GM18907 (cell line): ENCODE measurements at regions not wholly inside any gene's neighbourhood (a gene's known extent, or its start where the extent isn't known, plus 50 kb on each side); places are given as distances from the start of the nearest gene placed in this dataset.
"Not testable (repeated sequence)": the region's sequence is repeated elsewhere in the genome, so short reads cannot be mapped to it uniquely, and the experiment has no call there.

Experiments
- ATAC-seq: cut with Tn5 transposase; IDR thresholded peaks from one replicate; pipeline ENCODE4 v1.9.1; 2021; ENCODE audit warnings: mild to moderate bottlenecking, moderate library complexity; ENCODE audit not compliant: unreplicated experiment

DNA sequence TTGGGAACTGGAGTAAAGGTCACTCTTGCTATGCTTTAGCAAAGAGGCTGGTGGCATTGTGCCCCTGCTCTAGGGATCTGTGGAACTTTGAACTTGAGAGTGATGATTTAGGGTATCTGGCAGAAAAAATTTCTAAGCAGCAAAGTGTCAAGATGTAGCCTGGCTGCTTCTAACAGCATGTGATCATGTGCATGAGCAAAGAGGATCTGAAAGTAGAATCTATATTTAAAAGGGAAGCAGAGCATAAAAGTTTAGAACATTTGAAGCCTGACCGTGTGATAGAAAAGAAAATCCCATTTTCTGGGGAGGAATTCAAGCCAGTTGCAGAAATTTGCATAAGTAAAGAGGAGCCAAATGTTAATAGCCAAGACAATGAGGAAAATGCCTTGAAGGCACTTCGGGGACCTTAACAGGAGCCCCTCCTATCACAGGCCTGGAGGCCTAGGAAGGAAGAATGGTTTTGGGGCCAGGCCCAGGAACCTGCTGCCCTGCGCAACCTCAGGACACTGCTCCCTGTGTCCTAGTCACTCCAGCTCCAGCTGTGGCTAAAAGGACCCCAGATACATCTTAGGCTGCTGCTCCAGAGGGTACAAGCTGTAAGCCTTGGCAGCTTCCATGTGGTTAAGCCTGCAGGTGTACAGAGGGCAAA, 212.2 kb upstream of the LINGO1 start:
- no peak for ATAC-seq

DNA sequence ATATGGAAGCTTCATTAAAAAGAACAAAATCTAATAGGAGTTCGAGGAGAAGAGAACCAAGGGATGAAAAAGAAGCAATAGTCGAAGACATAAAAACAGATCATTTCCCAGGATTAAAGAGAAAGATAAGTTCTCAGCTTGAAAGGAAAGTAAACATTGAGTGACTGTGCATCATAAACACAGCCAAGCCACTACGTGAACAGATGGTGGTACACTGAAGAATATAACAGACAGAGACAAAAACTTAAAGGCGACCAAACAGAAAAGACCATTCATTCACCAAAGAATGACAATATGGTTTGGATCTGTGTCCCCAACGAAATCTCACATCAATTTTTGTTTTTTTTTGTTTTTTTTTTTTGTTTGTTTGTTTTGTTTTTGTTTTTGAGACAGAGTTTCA, 210.8 kb upstream of the LINGO1 start:
- ATAC-seq = no peak

- ATAC-seq = no peak
These were observed 208.5 kb upstream of the LINGO1 start for GRCh38 chr15:77840991-77841775.

DNA sequence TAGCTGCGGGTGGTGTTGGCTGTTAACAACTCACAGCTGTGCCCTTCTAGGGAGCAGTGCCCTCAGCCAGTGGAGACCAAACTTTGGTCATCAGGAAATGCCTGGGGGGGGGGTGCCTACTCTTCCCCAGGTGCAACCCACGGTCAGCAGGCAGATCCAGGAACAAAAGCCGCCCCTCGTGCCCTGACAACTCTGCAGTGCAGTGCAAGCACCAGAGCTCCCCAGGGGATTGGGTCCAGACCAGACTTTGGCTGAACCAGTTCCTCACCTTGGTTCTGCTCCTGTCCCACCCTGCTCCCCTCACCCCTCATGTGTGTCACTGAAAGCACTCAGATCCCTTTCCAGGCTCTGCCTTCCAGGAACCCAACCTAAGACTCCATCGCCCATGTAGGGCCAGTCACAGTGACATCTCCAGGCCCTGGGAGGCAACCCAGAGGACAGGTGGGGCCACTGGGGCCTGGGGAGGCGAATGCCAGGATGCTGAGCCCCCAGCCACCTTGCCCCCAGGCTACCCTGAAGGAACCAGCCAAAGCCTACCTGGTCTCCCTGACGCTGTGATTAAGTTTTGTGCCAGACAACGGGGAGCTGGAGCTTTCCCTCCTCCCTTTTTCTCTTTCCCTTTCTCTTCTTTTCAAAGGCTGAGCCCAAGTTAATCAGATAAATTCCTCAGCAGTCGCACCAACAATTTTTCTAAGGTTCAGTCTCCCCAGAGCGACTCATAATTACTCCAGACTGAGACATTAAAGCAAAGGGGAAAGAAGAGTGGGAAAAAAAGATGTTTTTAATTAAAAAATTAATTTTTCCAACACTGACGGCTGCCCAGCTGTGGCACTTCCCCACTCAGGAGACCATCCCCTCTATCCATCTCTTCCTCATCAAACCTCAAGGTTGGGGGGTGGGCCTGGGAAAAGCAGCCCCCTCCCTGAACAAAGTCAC, 207.5 kb upstream of the LINGO1 start:
- no peak for ATAC-seq

GRCh38 chr15:77839456-77839855, 206.7 kb upstream of the LINGO1 start:
- no peak for ATAC-seq

- no peak for ATAC-seq
These were observed 205.9 kb upstream of the LINGO1 start for GRCh38 chr15:77838595-77838994.

- ATAC-seq = no peak
These were observed 205.3 kb upstream of the LINGO1 start for GRCh38 chr15:77838061-77838460.

GRCh38 chr15:77837649-77838025, 204.9 kb upstream of the LINGO1 start:
- no peak for ATAC-seq

GRCh38 chr15:77836906-77837648, 204.4 kb upstream of the LINGO1 start:
- no peak for ATAC-seq

DNA sequence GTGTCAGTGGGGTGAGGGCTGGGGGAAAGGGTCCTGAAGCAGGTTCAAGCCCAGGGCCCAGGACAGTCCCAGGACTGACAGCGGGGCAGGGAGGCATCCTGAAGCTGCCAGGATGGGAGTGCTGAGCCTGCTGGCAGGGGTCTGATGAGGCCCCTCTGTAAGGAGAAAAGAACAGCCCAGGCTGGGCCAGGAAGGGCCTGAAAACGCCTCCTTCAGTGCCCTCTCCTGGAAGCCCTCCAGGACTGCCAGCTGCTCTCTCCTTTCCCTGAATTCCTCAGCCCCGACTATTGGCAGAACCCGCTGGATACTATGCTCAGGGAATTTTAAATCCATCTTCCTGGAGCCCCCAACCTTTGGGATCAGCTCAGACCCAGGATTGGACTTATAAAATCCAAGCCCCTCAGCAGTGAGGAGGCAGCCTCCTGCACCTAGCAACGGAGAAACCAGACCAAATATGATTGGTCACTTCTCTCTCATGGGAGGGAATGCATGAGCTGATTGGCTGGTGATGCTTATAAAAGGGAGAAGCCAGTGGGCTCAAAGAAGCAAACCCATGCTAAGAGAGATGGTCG, 203.5 kb upstream of the LINGO1 start:
- no peak for ATAC-seq

DNA sequence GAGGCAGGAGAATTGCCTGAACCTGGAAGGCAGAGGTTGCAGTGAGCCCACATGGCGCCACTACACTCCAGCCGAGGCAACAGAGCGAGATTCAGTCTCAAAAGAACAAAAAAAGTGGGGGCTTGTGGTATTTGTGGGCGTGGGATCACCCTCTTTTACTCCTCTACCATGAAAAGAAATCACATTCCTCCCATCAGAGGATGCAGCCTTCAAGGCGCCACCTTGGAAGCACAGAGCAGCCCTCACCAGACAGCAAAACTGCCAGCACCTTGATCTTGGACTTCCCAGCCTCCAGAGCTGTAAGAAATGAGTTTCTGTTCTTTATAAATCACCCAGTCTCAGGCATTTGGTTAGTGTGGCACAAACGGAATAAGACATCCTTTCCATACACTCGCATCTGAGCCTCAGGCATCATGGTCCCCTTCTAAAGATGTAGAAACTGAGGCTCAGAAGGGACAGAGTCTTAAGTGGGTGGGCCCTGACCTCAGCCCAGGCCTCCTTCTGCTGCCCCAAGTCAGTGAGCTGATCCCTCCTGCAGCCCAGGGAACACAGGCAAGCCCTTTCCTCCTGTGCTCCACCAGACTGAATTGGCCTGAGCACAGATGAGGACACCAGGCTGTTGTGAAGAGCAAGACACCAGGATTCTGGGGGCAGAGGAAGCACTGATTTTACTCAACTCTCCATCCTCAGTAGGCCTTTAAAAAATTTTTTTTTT, 201.7 kb upstream of the LINGO1 start:
- no peak for ATAC-seq

DNA sequence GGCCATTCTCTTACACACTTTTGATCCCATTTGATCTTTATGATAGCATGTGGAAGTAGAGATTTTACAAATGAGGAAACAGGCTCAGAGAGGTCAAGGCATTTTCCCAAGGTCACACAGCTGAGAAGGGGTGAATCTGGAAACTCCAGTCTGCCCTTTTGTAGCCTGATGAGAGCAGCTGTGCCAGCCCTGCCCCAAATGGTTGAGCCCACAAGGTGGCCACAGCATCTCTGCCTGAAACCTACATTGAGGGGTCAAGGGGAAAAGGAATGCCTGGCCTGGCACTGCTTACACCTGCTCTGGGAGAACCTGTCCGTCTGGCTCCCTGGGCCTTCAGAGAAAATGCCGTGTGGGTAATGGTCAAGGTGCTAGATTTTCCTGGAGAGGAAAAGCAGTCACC, 200.2 kb upstream of the LINGO1 start:
- ATAC-seq = no peak

- ATAC-seq = no peak
These were observed 199.3 kb upstream of the LINGO1 start for GRCh38 chr15:77831986-77832385.

DNA sequence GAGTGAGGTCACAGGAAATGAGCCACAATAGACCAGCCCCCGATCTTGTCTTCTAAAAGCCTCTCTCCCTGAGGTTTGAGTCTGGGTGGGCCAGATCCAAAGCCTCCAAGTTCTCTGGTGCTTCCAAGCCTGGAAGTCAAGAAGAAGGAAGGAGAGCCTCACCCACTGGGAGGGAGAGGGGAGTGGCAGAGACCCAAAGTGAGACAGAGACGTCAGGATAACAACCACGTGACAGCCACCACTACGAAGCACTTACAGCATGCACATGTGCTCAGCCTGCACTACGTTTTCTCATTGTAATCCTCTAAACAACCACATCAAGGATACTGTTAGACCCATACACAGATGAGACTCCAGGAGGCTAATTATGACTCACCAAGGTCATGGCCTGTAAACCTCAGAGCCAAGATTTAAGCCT, 197.3 kb upstream of the LINGO1 start:
- ATAC-seq = no peak

DNA sequence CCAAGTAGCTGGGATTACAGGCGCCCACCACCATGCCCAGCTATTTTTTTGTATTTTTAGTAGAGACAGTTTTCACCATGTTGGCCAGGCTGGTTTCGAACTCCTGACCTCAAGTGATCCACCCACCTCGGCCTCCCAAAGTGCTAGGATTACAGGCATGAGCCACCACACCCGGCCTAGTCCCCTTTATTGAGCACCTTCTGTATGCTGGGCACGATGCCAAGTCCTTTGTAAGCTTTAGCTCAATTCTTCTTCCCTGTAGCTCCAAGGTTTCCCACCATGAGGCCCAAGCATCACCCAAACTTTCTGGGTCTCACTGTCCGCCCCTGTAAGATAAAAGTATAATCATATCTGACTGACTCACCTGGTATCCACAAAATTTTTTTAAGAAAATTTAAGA, 196.6 kb upstream of the LINGO1 start:
- ATAC-seq = not testable (repeated sequence)

- ATAC-seq = no peak
These were observed 195.1 kb upstream of the LINGO1 start for GRCh38 chr15:77827860-77828259.

- no peak for ATAC-seq
These were observed 193.4 kb upstream of the LINGO1 start for GRCh38 chr15:77826006-77826695.

DNA sequence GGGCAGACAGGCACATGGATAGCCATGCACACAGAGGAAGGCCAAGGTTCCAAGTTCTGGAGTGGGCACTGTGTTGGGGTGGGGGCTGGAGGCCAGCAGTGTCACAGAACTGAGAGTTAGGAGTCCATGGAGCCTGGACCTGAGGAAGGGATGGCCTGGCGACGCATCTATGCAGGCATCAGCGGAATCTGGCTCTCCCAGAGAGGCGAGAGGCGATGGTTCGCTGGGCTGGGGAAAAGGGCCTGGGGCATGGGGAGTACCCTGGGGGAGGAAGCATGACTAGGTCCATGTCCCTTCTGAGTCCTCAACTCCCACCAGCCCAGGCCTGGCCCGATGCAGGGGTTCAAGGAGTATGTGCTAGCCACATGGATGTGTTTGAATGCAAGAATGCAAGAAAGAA, 192.8 kb upstream of the LINGO1 start:
- ATAC-seq = no peak

DNA sequence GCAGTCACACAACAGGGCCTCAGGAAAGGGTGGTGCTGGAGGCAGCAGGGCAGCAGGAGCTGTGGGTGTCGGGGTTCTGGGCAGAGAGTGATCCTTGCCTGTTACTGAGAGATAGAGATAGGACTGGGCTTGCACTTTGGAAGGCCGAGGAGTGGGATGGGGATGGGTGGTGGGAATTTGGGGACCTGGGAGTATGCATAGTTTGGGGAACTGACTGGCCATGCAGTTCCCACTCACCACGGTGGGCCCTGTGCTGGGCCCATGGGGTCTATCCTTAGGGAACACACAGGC, 192.5 kb upstream of the LINGO1 start:
- no peak for ATAC-seq
